Muscle layer of colon (tissue), 2 donors: ENCODE measurements at regions not wholly inside any gene's neighbourhood (a gene's known extent, or its start where the extent isn't known, plus 50 kb on each side); places are given as distances from the start of the nearest gene placed in this dataset.

Experiments
- H3K27ac ChIP-seq: one replicate; pipeline ENCODE4 v1.7.0; 2013; ENCODE audit warnings: low read depth, mild to moderate bottlenecking, low read length, moderate library complexity
- H3K27me3 ChIP-seq, 2 donors: one replicate each; pipeline ENCODE4 v1.7.0; 2013; ENCODE audit warnings: low read length in 2 of 2, mild to moderate bottlenecking in 2 of 2; ENCODE audit not compliant: insufficient read depth in 2 of 2, control insufficient read depth in 1 of 2
- H3K36me3 ChIP-seq: one replicate; pipeline ENCODE4 v1.7.0; 2013; ENCODE audit warnings: mild to moderate bottlenecking, low read length; ENCODE audit not compliant: insufficient read depth
- H3K4me1 ChIP-seq: one replicate; pipeline ENCODE4 v1.7.0; 2013; ENCODE audit warnings: mild to moderate bottlenecking, low read length; ENCODE audit not compliant: insufficient read depth
- H3K4me3 ChIP-seq, 2 donors: one replicate each; pipeline ENCODE4 v1.7.0; 2013; ENCODE audit warnings: low read length in 2 of 2, low read depth in 1 of 2, mild to moderate bottlenecking in 1 of 2, moderate library complexity in 1 of 2
- H3K9ac ChIP-seq: one replicate; pipeline ENCODE4 v1.7.0; 2013; ENCODE audit warnings: low read length
- H3K9me3 ChIP-seq: one replicate; pipeline ENCODE4 v1.7.0; 2013; ENCODE audit warnings: mild to moderate bottlenecking, low read length
- donor health status: abdominal sarcoma.
- donor health status: Adenocarcinoma of cecum.

DNA sequence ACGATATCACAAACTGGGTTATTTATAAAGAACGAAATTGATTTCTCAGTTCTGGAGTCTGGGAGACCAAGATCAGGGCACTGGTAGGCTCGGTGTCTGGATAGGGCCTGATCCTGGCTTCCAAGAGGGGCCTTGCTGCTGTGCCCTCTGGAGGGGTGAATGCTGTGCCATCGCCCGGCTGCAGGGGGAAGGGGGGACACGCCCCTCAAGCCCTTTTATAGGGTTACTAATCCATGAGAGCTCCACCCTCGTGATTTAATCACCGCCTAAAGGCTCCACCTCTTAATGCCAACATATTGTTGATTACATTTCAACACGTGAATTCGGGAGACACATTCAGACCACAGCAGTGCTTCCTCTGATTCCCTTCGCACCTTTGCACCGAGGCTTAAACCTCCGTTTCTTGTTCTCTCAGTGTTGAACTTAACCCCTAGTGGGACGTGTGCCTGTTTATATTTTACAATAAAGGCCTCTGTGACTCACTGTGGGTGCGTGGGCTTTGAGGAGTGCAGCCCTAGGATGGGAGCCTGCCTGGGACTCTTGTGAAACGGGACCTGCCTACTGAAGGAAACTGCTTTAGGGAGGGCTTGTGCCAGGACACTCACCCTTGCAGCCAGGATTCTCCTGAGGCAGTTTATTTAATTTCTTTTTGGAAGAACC, 52.4 kb upstream of the SPATA13 start:
- no peaks in the 10 kb centered on the region for H3K4me1 ChIP-seq
- H3K36me3 ChIP-seq, result no peaks in the 10 kb centered on the region
- H3K27ac ChIP-seq, result no peak overlapping the region
- H3K4me3 ChIP-seq, result no peak overlapping the region
- no peaks in the 10 kb centered on the region for H3K27me3 ChIP-seq
- no peak overlapping the region for H3K9ac ChIP-seq
- no peaks in the 10 kb centered on the region for H3K9me3 ChIP-seq

DNA sequence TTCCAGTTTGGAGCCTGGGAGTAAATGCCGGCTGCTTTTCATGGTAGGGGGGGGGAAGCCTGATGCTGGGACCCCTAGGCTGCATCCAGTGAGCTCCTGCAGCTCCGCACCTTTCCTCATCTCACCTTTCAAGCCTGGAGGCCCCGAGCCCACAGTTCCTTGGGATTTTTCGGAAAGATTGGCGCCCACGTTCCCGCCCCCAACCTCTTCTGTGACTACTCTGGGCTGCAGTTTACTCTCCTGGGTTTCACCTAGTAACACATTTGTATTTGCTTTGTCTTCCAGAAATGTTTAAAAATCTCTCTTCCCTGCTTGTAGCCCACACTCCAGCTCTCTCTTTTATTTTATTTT, 51.9 kb upstream of the SPATA13 start:
- H3K27ac ChIP-seq, result no peak overlapping the region
- H3K36me3 ChIP-seq, result no peaks in the 10 kb centered on the region

DNA sequence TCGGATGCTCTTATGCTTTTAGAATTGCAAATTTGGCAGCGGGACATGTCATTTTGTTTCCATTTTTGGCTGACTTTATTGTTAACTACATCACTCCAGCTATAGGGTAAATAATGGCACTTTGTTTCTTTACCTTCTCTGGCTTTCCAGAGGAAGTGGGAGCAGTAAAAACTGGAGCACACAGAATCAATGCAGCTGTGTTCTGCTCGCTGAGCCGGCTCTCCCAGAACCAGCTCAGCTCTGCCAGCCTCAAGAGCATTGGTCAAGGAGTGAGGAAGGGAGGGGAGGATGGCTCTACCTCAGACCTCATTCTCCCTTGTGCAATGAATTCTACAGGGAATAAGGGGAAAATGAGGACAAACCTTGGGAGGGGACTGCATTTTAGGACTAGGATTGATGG, 50.5 kb upstream of the SPATA13 start:
- H3K27ac ChIP-seq, result no peak overlapping the region
- no peaks in the 10 kb centered on the region for H3K9me3 ChIP-seq
- no peak overlapping the region for H3K9ac ChIP-seq

More for the DNA sequence above, 51.9 kb upstream of the SPATA13 start:
- no peaks in the 10 kb centered on the region for H3K27me3 ChIP-seq
- H3K9me3 ChIP-seq, result no peaks in the 10 kb centered on the region
- H3K4me1 ChIP-seq, result no peaks in the 10 kb centered on the region
- no peak overlapping the region for H3K4me3 ChIP-seq
- no peak overlapping the region for H3K9ac ChIP-seq

More for the DNA sequence above, 50.5 kb upstream of the SPATA13 start:
- Histone ChIP-seq H3K4me1 (no peaks in the 10 kb centered on the region), H3K4me3 (no peak overlapping the region), H3K27me3 (no peaks in the 10 kb centered on the region), H3K36me3 (no peaks in the 10 kb centered on the region)
